Progenitor cell of endocrine pancreas (in vitro differentiated cells): ENCODE measurements at regions not wholly inside any gene's neighbourhood (a gene's known extent, or its start where the extent isn't known, plus 50 kb on each side); places are given as distances from the start of the nearest gene placed in this dataset.

Experiments used
- DNase-seq: peaks from one replicate; pipeline ENCODE4 v3.0.0; 2021; ENCODE audit warnings: low spot score; ENCODE audit not compliant: unreplicated experiment
- H3K27ac Mint-ChIP-seq: 2 replicates; pipeline ENCODE4 v1.8.0; 2021; ENCODE audit warnings: mild to moderate bottlenecking, moderate library complexity, mixed read lengths
- H3K27me3 Mint-ChIP-seq: 2 replicates; pipeline ENCODE4 v1.8.0; 2021; ENCODE audit warnings: mixed read lengths
- H3K36me3 Mint-ChIP-seq: 2 replicates; pipeline ENCODE4 v1.8.0; 2022; ENCODE audit warnings: mixed read lengths; ENCODE audit not compliant: insufficient read depth
- H3K4me1 Mint-ChIP-seq: 2 replicates; pipeline ENCODE4 v1.8.0; 2021; ENCODE audit warnings: low read depth, mixed read lengths
- H3K4me3 Mint-ChIP-seq: 2 replicates; pipeline ENCODE4 v1.8.0; 2021; ENCODE audit warnings: low read depth, mild to moderate bottlenecking, moderate library complexity, mixed read lengths
- H3K9me3 Mint-ChIP-seq: 2 replicates; pipeline ENCODE4 v1.8.0; 2021; ENCODE audit warnings: low read depth, mixed read lengths
- TF ChIP-seq, protein P1 (sequence below): fragments of 200-600 bp; sonication (generic); IDR thresholded peaks from one replicate; pipeline ENCODE4 v1.5.0; 2021; ENCODE audit warnings: antibody characterized with exemption, mild to moderate bottlenecking; ENCODE audit not compliant: unreplicated experiment

GRCh38 chr5:100421360-100421759 is 113.8 kb upstream of the FAM174A start:
- TF ChIP-seq, protein P1, sequence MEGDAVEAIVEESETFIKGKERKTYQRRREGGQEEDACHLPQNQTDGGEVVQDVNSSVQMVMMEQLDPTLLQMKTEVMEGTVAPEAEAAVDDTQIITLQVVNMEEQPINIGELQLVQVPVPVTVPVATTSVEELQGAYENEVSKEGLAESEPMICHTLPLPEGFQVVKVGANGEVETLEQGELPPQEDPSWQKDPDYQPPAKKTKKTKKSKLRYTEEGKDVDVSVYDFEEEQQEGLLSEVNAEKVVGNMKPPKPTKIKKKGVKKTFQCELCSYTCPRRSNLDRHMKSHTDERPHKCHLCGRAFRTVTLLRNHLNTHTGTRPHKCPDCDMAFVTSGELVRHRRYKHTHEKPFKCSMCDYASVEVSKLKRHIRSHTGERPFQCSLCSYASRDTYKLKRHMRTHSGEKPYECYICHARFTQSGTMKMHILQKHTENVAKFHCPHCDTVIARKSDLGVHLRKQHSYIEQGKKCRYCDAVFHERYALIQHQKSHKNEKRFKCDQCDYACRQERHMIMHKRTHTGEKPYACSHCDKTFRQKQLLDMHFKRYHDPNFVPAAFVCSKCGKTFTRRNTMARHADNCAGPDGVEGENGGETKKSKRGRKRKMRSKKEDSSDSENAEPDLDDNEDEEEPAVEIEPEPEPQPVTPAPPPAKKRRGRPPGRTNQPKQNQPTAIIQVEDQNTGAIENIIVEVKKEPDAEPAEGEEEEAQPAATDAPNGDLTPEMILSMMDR: no peak
- Mint-ChIP-seq H3K27ac (no peak overlapping the region), H3K36me3 (peaks cover 10% of the 10 kb centered on the region), H3K9me3 (peaks cover 19% of the 10 kb centered on the region), H3K4me1 (peaks cover 4% of the 10 kb centered on the region), H3K4me3 (no peak overlapping the region), H3K27me3 (no peaks in the 10 kb centered on the region)
- no peak for DNase-seq

DNA sequence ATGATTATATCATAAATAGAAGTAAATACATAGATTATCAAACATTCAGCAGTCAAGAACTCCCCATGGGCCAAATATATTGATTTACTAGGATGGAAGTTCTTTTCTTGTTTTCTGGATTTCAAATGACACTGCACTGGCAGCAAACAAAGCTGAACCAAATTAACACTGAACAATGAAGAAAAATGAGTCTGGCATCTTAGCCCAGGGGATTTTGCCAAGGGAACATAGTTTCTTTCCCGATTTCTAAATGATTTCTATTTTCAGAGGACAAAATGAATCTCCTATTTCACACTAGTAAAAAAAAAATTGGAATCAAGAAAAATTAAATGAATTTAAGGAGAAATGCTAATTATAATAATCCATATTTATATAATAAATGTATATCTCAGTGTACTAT is 116.9 kb upstream of the FAM174A start:
- Mint-ChIP-seq H3K4me1 (peaks cover 4% of the 10 kb centered on the region), H3K36me3 (no peaks in the 10 kb centered on the region), H3K4me3 (no peak overlapping the region), H3K27me3 (no peaks in the 10 kb centered on the region), H3K27ac (no peak overlapping the region), H3K9me3 (peaks cover 6% of the 10 kb centered on the region)
- TF ChIP-seq, protein P1: no peak
- DNase-seq: no peak

DNA sequence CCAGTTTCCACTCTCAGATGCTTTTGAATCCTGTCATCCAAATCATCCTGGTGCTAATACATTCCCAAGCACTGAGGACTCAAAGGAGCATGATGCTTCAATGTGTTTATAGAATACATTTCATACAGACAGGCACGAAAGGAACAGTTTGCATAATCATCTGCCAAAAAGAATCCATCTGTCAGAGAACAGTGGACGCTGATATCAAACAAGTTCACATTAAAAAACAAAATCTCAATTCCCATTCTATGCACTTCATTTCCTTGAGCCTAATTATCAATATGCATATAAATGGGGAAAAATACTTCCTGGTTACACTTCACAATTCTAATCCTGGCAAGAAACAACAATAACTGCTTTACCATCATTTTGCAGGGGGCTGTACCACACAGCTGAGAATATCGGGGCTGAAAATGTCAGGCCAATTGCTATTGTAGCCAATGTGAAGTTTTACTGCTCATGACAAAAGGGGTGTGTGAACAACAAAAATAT is 125.5 kb upstream of the FAM174A start:
- H3K9me3 Mint-ChIP-seq: no peaks in the 10 kb centered on the region
- H3K27ac Mint-ChIP-seq: no peak overlapping the region
- no peak for DNase-seq
- no peaks in the 10 kb centered on the region for H3K36me3 Mint-ChIP-seq
- no peaks in the 10 kb centered on the region for H3K4me1 Mint-ChIP-seq
- no peak overlapping the region for H3K4me3 Mint-ChIP-seq
- TF ChIP-seq, protein P1: no peak
- H3K27me3 Mint-ChIP-seq: no peaks in the 10 kb centered on the region

DNA sequence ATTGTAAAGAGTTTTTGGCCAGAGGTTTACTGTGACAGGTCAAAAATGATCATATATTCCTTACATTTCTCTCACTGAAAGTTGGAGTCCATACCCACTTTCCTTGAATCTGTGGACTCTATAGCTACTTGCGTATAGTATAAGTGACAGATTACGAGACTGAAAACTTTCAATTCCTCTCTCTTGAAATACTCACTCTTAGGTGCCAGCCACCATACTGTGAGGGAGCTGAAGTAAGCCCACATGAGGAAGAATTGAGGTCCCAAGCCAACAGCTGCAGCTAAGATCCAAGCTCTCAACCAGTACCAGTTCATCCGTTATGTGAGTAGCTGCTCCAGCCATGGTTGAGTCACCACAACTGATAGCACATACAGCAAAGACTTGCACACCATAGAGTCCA is 128.1 kb upstream of the FAM174A start:
- H3K4me1 Mint-ChIP-seq: no peaks in the 10 kb centered on the region
- no peak overlapping the region for H3K4me3 Mint-ChIP-seq
- TF ChIP-seq, protein P1: no peak
- H3K9me3 Mint-ChIP-seq: peaks cover 2% of the 10 kb centered on the region
- no peak overlapping the region for H3K27ac Mint-ChIP-seq
- H3K36me3 Mint-ChIP-seq: no peaks in the 10 kb centered on the region
- no peaks in the 10 kb centered on the region for H3K27me3 Mint-ChIP-seq
- no peak for DNase-seq

DNA sequence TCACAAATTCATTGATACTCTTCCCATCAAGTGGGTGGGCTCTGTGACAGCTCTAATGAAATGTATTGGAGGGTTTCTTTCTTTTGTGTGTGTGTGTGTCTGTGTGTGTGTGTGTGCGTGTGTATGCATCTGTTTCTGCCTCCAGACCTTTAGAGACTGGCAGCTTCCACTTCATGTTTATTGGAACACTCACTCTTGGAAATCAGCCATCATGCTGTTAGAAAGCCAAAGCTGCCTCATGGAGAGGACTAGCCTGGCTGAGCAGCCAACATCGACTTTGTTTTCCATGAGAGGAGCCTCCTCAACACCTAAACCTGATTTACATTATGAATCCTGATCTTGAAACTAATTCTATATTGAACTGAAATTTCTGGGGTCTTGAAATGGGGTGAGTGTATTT is 128.5 kb upstream of the FAM174A start:
- Mint-ChIP-seq H3K27ac (no peak overlapping the region), H3K27me3 (no peaks in the 10 kb centered on the region), H3K9me3 (peaks cover 3% of the 10 kb centered on the region), H3K4me1 (no peaks in the 10 kb centered on the region), H3K36me3 (no peaks in the 10 kb centered on the region), H3K4me3 (no peak overlapping the region)
- TF ChIP-seq, protein P1: no peak
- no peak for DNase-seq
